NAMALWA (cell line): ENCODE measurements at regions not wholly inside any gene's neighbourhood (a gene's known extent, or its start where the extent isn't known, plus 50 kb on each side); places are given as distances from the start of the nearest gene placed in this dataset.

Experiments used
- DNase-seq: peaks from one replicate; pipeline ENCODE4 v3.0.0-alpha.2; 2015; ENCODE audit warnings: low spot score

- no peak for DNase-seq
Observed at GRCh38 chr15:95872366-95872771, 458.1 kb upstream of the NR2F2 start.

GRCh38 chr15:95874637-95875036, 455.9 kb upstream of the NR2F2 start:
- DNase-seq, result no peak

- DNase-seq, result no peak
Observed at GRCh38 chr15:95875121-95875643, 455.3 kb upstream of the NR2F2 start.

GRCh38 chr15:95880031-95880570, 450.4 kb upstream of the NR2F2 start:
- no peak for DNase-seq

GRCh38 chr15:95880630-95881029, 449.9 kb upstream of the NR2F2 start:
- DNase-seq, result no peak

GRCh38 chr15:95883064-95883463, 447.4 kb upstream of the NR2F2 start:
- no peak for DNase-seq

- DNase-seq, result no peak
Observed at GRCh38 chr15:95884276-95884675, 446.2 kb upstream of the NR2F2 start.

GRCh38 chr15:95887666-95888390, 442.7 kb upstream of the NR2F2 start:
- DNase-seq, result no peak

GRCh38 chr15:95888762-95889161, 441.7 kb upstream of the NR2F2 start:
- DNase-seq, result no peak

- no peak for DNase-seq
Observed at GRCh38 chr15:95894407-95894956, 436.0 kb upstream of the NR2F2 start.

GRCh38 chr15:95895508-95895907, 435.0 kb upstream of the NR2F2 start:
- no peak for DNase-seq

GRCh38 chr15:95897651-95898050, 432.8 kb upstream of the NR2F2 start:
- DNase-seq, result no peak

- no peak for DNase-seq
Observed at GRCh38 chr15:95898761-95899160, 431.7 kb upstream of the NR2F2 start.

- DNase-seq, result no peak
Observed at GRCh38 chr15:95901271-95901670, 429.2 kb upstream of the NR2F2 start.

- DNase-seq, result no peak
Observed at GRCh38 chr15:95902606-95903005, 427.9 kb upstream of the NR2F2 start.

- no peak for DNase-seq
Observed at GRCh38 chr15:95903352-95903751, 427.1 kb upstream of the NR2F2 start.

GRCh38 chr15:95910643-95911212, 419.8 kb upstream of the NR2F2 start:
- no peak for DNase-seq

- DNase-seq, result no peak
Observed at GRCh38 chr15:95911570-95912279, 418.8 kb upstream of the NR2F2 start.

GRCh38 chr15:95912280-95912625, 418.2 kb upstream of the NR2F2 start:
- no peak for DNase-seq

- no peak for DNase-seq
Observed at GRCh38 chr15:95912728-95913127, 417.8 kb upstream of the NR2F2 start.

GRCh38 chr15:95916568-95916967, 413.9 kb upstream of the NR2F2 start:
- no peak for DNase-seq

GRCh38 chr15:95918525-95918924, 412.0 kb upstream of the NR2F2 start:
- no peak for DNase-seq

GRCh38 chr15:95919460-95919859, 411.0 kb upstream of the NR2F2 start:
- DNase-seq, result no peak
